ENCODE measurements at regions not wholly inside any gene's neighbourhood (a gene's known extent, or its start where the extent isn't known, plus 50 kb on each side); places are given as distances from the start of the nearest gene placed in this dataset.

- Histone ChIP-seq H3K4me1 (ENCODE audit: control insufficient read depth, insufficient read depth, low read length) (peaks cover 16% of the 10 kb centered on the region), H3K27ac (ENCODE audit: low read depth, low read length) (no peak overlapping the region), H3K9me3 (ENCODE audit: control insufficient read depth, insufficient read depth, low read length) (no peaks in the 10 kb centered on the region), H3K27me3 (ENCODE audit: control insufficient read depth, insufficient read depth, low read length) (no peaks in the 10 kb centered on the region), H3K36me3 (ENCODE audit: control insufficient read depth, insufficient read depth, low read length) (no peaks in the 10 kb centered on the region), H3K9ac (ENCODE audit: low read depth, low read length) (no peak overlapping the region), H3K4me3 (ENCODE audit: low read depth, low read length) (no peak overlapping the region)
Observed at GRCh38 chr22:27450448-27450847, 351.1 kb downstream of the MN1 start.

GRCh38 chr22:27452245-27452644 lies 349.3 kb downstream of the MN1 start:
- H3K4me1 ChIP-seq (ENCODE audit: control insufficient read depth, insufficient read depth, low read length): peaks cover 16% of the 10 kb centered on the region
- no peak overlapping the region for H3K4me3 ChIP-seq (ENCODE audit: low read depth, low read length)
- no peaks in the 10 kb centered on the region for H3K36me3 ChIP-seq (ENCODE audit: control insufficient read depth, insufficient read depth, low read length)
- H3K9me3 ChIP-seq (ENCODE audit: control insufficient read depth, insufficient read depth, low read length): no peaks in the 10 kb centered on the region
- no peak overlapping the region for H3K9ac ChIP-seq (ENCODE audit: low read depth, low read length)
- H3K27ac ChIP-seq (ENCODE audit: low read depth, low read length): no peak overlapping the region
- H3K27me3 ChIP-seq (ENCODE audit: control insufficient read depth, insufficient read depth, low read length): no peaks in the 10 kb centered on the region

- no peaks in the 10 kb centered on the region for H3K36me3 ChIP-seq (ENCODE audit: control insufficient read depth, insufficient read depth, low read length)
- no peaks in the 10 kb centered on the region for H3K27me3 ChIP-seq (ENCODE audit: control insufficient read depth, insufficient read depth, low read length)
- H3K9me3 ChIP-seq (ENCODE audit: control insufficient read depth, insufficient read depth, low read length): no peaks in the 10 kb centered on the region
- no peak overlapping the region for H3K9ac ChIP-seq (ENCODE audit: low read depth, low read length)
- H3K4me1 ChIP-seq (ENCODE audit: control insufficient read depth, insufficient read depth, low read length): peaks cover 15% of the 10 kb centered on the region
- H3K4me3 ChIP-seq (ENCODE audit: low read depth, low read length): no peak overlapping the region
- no peak overlapping the region for H3K27ac ChIP-seq (ENCODE audit: low read depth, low read length)
Observed at GRCh38 chr22:27452922-27453321, 348.6 kb downstream of the MN1 start.

GRCh38 chr22:27453725-27454124 lies 347.8 kb downstream of the MN1 start:
- H3K27me3 ChIP-seq (ENCODE audit: control insufficient read depth, insufficient read depth, low read length): no peaks in the 10 kb centered on the region
- H3K4me1 ChIP-seq (ENCODE audit: control insufficient read depth, insufficient read depth, low read length): peaks cover 7% of the 10 kb centered on the region; the same call in 1 of the 2 replicates
- H3K9ac ChIP-seq (ENCODE audit: low read depth, low read length): no peak overlapping the region
- no peak overlapping the region for H3K4me3 ChIP-seq (ENCODE audit: low read depth, low read length)
- H3K36me3 ChIP-seq (ENCODE audit: control insufficient read depth, insufficient read depth, low read length): no peaks in the 10 kb centered on the region
- no peak overlapping the region for H3K27ac ChIP-seq (ENCODE audit: low read depth, low read length)
- H3K9me3 ChIP-seq (ENCODE audit: control insufficient read depth, insufficient read depth, low read length): no peaks in the 10 kb centered on the region

- Histone ChIP-seq H3K9me3 (ENCODE audit: control insufficient read depth, insufficient read depth, low read length) (no peaks in the 10 kb centered on the region), H3K4me1 (ENCODE audit: control insufficient read depth, insufficient read depth, low read length) (peaks cover 7% of the 10 kb centered on the region; the same call in 1 of the 2 replicates), H3K9ac (ENCODE audit: low read depth, low read length) (no peak overlapping the region), H3K36me3 (ENCODE audit: control insufficient read depth, insufficient read depth, low read length) (no peaks in the 10 kb centered on the region), H3K27ac (ENCODE audit: low read depth, low read length) (no peak overlapping the region), H3K4me3 (ENCODE audit: low read depth, low read length) (no peak overlapping the region), H3K27me3 (ENCODE audit: control insufficient read depth, insufficient read depth, low read length) (no peaks in the 10 kb centered on the region)
Observed at GRCh38 chr22:27454807-27455450, 346.6 kb downstream of the MN1 start.

- no peak overlapping the region for H3K4me3 ChIP-seq (ENCODE audit: low read depth, low read length)
- H3K27ac ChIP-seq (ENCODE audit: low read depth, low read length): no peak overlapping the region
- H3K9me3 ChIP-seq (ENCODE audit: control insufficient read depth, insufficient read depth, low read length): no peaks in the 10 kb centered on the region
- H3K36me3 ChIP-seq (ENCODE audit: control insufficient read depth, insufficient read depth, low read length): no peaks in the 10 kb centered on the region
- H3K27me3 ChIP-seq (ENCODE audit: control insufficient read depth, insufficient read depth, low read length): no peaks in the 10 kb centered on the region
- peaks cover 10% of the 10 kb centered on the region; the same call in 1 of the 2 replicates for H3K4me1 ChIP-seq (ENCODE audit: control insufficient read depth, insufficient read depth, low read length)
- H3K9ac ChIP-seq (ENCODE audit: low read depth, low read length): no peak overlapping the region
Observed at GRCh38 chr22:27455526-27455925, 346.0 kb downstream of the MN1 start.

- Histone ChIP-seq H3K4me3 (ENCODE audit: low read depth, low read length) (no peak overlapping the region), H3K4me1 (ENCODE audit: control insufficient read depth, insufficient read depth, low read length) (peaks cover 23% of the 10 kb centered on the region), H3K36me3 (ENCODE audit: control insufficient read depth, insufficient read depth, low read length) (no peaks in the 10 kb centered on the region), H3K27me3 (ENCODE audit: control insufficient read depth, insufficient read depth, low read length) (no peaks in the 10 kb centered on the region), H3K9ac (ENCODE audit: low read depth, low read length) (no peak overlapping the region), H3K9me3 (ENCODE audit: control insufficient read depth, insufficient read depth, low read length) (no peaks in the 10 kb centered on the region), H3K27ac (ENCODE audit: low read depth, low read length) (no peak overlapping the region)
Observed at GRCh38 chr22:27456696-27457503, 344.7 kb downstream of the MN1 start.

GRCh38 chr22:27459999-27460398 lies 341.6 kb downstream of the MN1 start:
- Histone ChIP-seq H3K27ac (ENCODE audit: low read depth, low read length) (no peak overlapping the region), H3K36me3 (ENCODE audit: control insufficient read depth, insufficient read depth, low read length) (no peaks in the 10 kb centered on the region), H3K9me3 (ENCODE audit: control insufficient read depth, insufficient read depth, low read length) (no peaks in the 10 kb centered on the region), H3K9ac (ENCODE audit: low read depth, low read length) (no peak overlapping the region), H3K27me3 (ENCODE audit: control insufficient read depth, insufficient read depth, low read length) (no peaks in the 10 kb centered on the region), H3K4me3 (ENCODE audit: low read depth, low read length) (no peak overlapping the region), H3K4me1 (ENCODE audit: control insufficient read depth, insufficient read depth, low read length) (peaks cover 25% of the 10 kb centered on the region)

- Histone ChIP-seq H3K4me1 (ENCODE audit: control insufficient read depth, insufficient read depth, low read length) (peaks cover 22% of the 10 kb centered on the region), H3K9ac (ENCODE audit: low read depth, low read length) (no peak overlapping the region), H3K4me3 (ENCODE audit: low read depth, low read length) (no peak overlapping the region), H3K27ac (ENCODE audit: low read depth, low read length) (peak overlapping the region; percentile 83), H3K27me3 (ENCODE audit: control insufficient read depth, insufficient read depth, low read length) (no peaks in the 10 kb centered on the region), H3K36me3 (ENCODE audit: control insufficient read depth, insufficient read depth, low read length) (no peaks in the 10 kb centered on the region), H3K9me3 (ENCODE audit: control insufficient read depth, insufficient read depth, low read length) (no peaks in the 10 kb centered on the region)
Observed at GRCh38 chr22:27460591-27461347, 340.8 kb downstream of the MN1 start.

GRCh38 chr22:27461470-27461869 lies 340.1 kb downstream of the MN1 start:
- peaks cover 22% of the 10 kb centered on the region for H3K4me1 ChIP-seq (ENCODE audit: control insufficient read depth, insufficient read depth, low read length)
- H3K9ac ChIP-seq (ENCODE audit: low read depth, low read length): no peak overlapping the region
- H3K27ac ChIP-seq (ENCODE audit: low read depth, low read length): peak overlapping the region; percentile 83
- H3K36me3 ChIP-seq (ENCODE audit: control insufficient read depth, insufficient read depth, low read length): no peaks in the 10 kb centered on the region
- no peaks in the 10 kb centered on the region for H3K27me3 ChIP-seq (ENCODE audit: control insufficient read depth, insufficient read depth, low read length)
- H3K4me3 ChIP-seq (ENCODE audit: low read depth, low read length): no peak overlapping the region
- H3K9me3 ChIP-seq (ENCODE audit: control insufficient read depth, insufficient read depth, low read length): no peaks in the 10 kb centered on the region

- Histone ChIP-seq H3K9me3 (ENCODE audit: control insufficient read depth, insufficient read depth, low read length) (no peaks in the 10 kb centered on the region), H3K36me3 (ENCODE audit: control insufficient read depth, insufficient read depth, low read length) (no peaks in the 10 kb centered on the region), H3K4me3 (ENCODE audit: low read depth, low read length) (no peak overlapping the region), H3K27me3 (ENCODE audit: control insufficient read depth, insufficient read depth, low read length) (no peaks in the 10 kb centered on the region), H3K4me1 (ENCODE audit: control insufficient read depth, insufficient read depth, low read length) (peaks cover 22% of the 10 kb centered on the region), H3K9ac (ENCODE audit: low read depth, low read length) (no peak overlapping the region), H3K27ac (ENCODE audit: low read depth, low read length) (no peak overlapping the region)
Observed at GRCh38 chr22:27462190-27462589, 339.4 kb downstream of the MN1 start.

Measured in HUES48 (cell line).